Astrocyte (in vitro differentiated cells and primary cell): ENCODE measurements at regions not wholly inside any gene's neighbourhood (a gene's known extent, or its start where the extent isn't known, plus 50 kb on each side); places are given as distances from the start of the nearest gene placed in this dataset.

Experiments
- DNase-seq: peaks from one replicate; pipeline ENCODE4 v3.0.0-alpha.2; 2010; ENCODE audit warnings: low read depth
- FAIRE-seq: peaks from 2 replicates; lab custom pipeline; 2011; peaks lifted over from hg19 to GRCh38; lab: Jason Lieb, UNC
- H2AFZ ChIP-seq: 2 replicates; pipeline ENCODE4 v1.6.0; 2012; ENCODE audit warnings: low read depth, low read length, inconsistent platforms
- H3K27ac ChIP-seq: 2 replicates; pipeline ENCODE4 v1.5.1; 2011; ENCODE audit warnings: low read depth, low read length, inconsistent platforms
- H3K27me3 ChIP-seq: 2 replicates; pipeline ENCODE4 v1.6.0; 2011; ENCODE audit warnings: low read length, inconsistent platforms; ENCODE audit not compliant: insufficient read depth
- H3K36me3 ChIP-seq: 2 replicates; pipeline ENCODE4 v1.5.1; 2011; ENCODE audit warnings: low read length, inconsistent platforms; ENCODE audit not compliant: insufficient read depth
- H3K4me1 ChIP-seq: 2 replicates; pipeline ENCODE4 v1.5.1; 2011; ENCODE audit warnings: low read length, inconsistent platforms; ENCODE audit not compliant: insufficient read depth
- H3K4me2 ChIP-seq: 2 replicates; pipeline ENCODE4 v1.6.0; 2012; ENCODE audit warnings: low read length, inconsistent platforms
- H3K4me3 ChIP-seq: 2 replicates; pipeline ENCODE4 v1.5.1; 2011; ENCODE audit warnings: low read depth, mild to moderate bottlenecking, low read length, inconsistent platforms; ENCODE audit not compliant: insufficient read depth
- H3K79me2 ChIP-seq: 2 replicates; pipeline ENCODE4 v1.6.0; 2012; ENCODE audit warnings: mild to moderate bottlenecking, low read length, inconsistent platforms; ENCODE audit not compliant: insufficient read depth
- H3K9ac ChIP-seq: 2 replicates; pipeline ENCODE4 v1.6.0; 2012; ENCODE audit warnings: mild to moderate bottlenecking, low read length, inconsistent platforms
- H3K9me3 ChIP-seq: 2 replicates; pipeline ENCODE4 v1.5.1; 2012; ENCODE audit warnings: low read depth, mild to moderate bottlenecking, low read length, inconsistent platforms; ENCODE audit not compliant: insufficient read depth
- H4K20me1 ChIP-seq: 2 replicates; pipeline ENCODE4 v1.6.0; 2012; ENCODE audit warnings: low read length, inconsistent platforms; ENCODE audit not compliant: insufficient read depth
- H3K27ac Mint-ChIP-seq: one replicate; pipeline ENCODE4 v1.8.0; 2021; ENCODE audit warnings: mild to moderate bottlenecking, mixed read lengths; ENCODE audit not compliant: unreplicated experiment
- H3K27me3 Mint-ChIP-seq: one replicate; pipeline ENCODE4 v1.8.0; 2021; ENCODE audit warnings: low read depth, mixed read lengths; ENCODE audit not compliant: unreplicated experiment
- H3K36me3 Mint-ChIP-seq: one replicate; pipeline ENCODE4 v1.8.0; 2021; ENCODE audit warnings: low read depth, mixed read lengths; ENCODE audit not compliant: unreplicated experiment
- H3K4me1 Mint-ChIP-seq: one replicate; pipeline ENCODE4 v1.8.0; 2021; ENCODE audit warnings: low read depth, mixed read lengths; ENCODE audit not compliant: unreplicated experiment
- H3K4me3 Mint-ChIP-seq: one replicate; pipeline ENCODE4 v1.8.0; 2021; ENCODE audit warnings: mild to moderate bottlenecking, moderate library complexity, mixed read lengths; ENCODE audit not compliant: unreplicated experiment
- H3K9me3 Mint-ChIP-seq: one replicate; pipeline ENCODE4 v1.8.0; 2021; ENCODE audit warnings: mild to moderate bottlenecking, mixed read lengths; ENCODE audit not compliant: unreplicated experiment
- EZH2 ChIP-seq: IDR thresholded peaks from 2 replicates; pipeline ENCODE4 v1.6.1; 2012; ENCODE audit warnings: mild to moderate bottlenecking, low read length, inconsistent platforms; ENCODE audit not compliant: insufficient read depth
- TF ChIP-seq, protein P1 (sequence below): IDR thresholded peaks from 2 replicates; pipeline ENCODE4 v1.5.1; 2011; ENCODE audit warnings: low read depth, mild to moderate bottlenecking, inconsistent platforms, low read length, moderate library complexity; ENCODE audit not compliant: insufficient read depth

DNA sequence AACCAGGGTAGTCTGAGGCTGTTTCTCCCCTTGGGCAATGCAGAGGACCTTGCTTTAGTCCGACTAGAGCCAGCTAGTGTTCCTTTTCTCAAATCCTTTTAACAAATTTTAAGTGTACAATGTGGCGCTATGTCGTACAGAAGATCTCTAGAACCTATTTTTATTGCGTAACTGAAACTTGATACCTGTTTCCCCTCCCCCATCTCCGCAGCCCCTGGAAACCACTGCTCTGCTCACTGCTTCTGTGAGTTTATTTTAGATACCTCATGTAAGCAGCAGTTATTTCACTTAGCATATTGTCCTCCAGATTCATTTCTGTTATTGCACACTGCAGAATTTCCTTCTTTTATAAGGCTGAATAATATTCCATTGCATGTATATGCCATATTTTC lies 1092.3 kb downstream of the AACS start:
- H3K27ac Mint-ChIP-seq = no peak overlapping the region
- TF ChIP-seq, protein P1, sequence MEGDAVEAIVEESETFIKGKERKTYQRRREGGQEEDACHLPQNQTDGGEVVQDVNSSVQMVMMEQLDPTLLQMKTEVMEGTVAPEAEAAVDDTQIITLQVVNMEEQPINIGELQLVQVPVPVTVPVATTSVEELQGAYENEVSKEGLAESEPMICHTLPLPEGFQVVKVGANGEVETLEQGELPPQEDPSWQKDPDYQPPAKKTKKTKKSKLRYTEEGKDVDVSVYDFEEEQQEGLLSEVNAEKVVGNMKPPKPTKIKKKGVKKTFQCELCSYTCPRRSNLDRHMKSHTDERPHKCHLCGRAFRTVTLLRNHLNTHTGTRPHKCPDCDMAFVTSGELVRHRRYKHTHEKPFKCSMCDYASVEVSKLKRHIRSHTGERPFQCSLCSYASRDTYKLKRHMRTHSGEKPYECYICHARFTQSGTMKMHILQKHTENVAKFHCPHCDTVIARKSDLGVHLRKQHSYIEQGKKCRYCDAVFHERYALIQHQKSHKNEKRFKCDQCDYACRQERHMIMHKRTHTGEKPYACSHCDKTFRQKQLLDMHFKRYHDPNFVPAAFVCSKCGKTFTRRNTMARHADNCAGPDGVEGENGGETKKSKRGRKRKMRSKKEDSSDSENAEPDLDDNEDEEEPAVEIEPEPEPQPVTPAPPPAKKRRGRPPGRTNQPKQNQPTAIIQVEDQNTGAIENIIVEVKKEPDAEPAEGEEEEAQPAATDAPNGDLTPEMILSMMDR = no peak
- no peak for TF ChIP-seq EZH2
- DNase-seq (no peak), FAIRE-seq (no peak)
- Histone ChIP-seq H3K4me2 (no peak overlapping the region), H3K27ac (no peak overlapping the region), H3K9me3 (peaks cover 5% of the 10 kb centered on the region), H3K4me3 (no peak overlapping the region), H4K20me1 (no peaks in the 10 kb centered on the region), H3K79me2 (no peaks in the 10 kb centered on the region), H3K4me1 (no peaks in the 10 kb centered on the region), H3K36me3 (no peaks in the 10 kb centered on the region), H3K9ac (no peak overlapping the region), H3K27me3 (no peaks in the 10 kb centered on the region), H2AFZ (no peak overlapping the region)
- no peak overlapping the region for H3K4me3 Mint-ChIP-seq
- no peaks in the 10 kb centered on the region for H3K36me3 Mint-ChIP-seq
- H3K4me1 Mint-ChIP-seq = no peaks in the 10 kb centered on the region
- peaks cover 4% of the 10 kb centered on the region for H3K9me3 Mint-ChIP-seq
- H3K27me3 Mint-ChIP-seq = no peaks in the 10 kb centered on the region

DNA sequence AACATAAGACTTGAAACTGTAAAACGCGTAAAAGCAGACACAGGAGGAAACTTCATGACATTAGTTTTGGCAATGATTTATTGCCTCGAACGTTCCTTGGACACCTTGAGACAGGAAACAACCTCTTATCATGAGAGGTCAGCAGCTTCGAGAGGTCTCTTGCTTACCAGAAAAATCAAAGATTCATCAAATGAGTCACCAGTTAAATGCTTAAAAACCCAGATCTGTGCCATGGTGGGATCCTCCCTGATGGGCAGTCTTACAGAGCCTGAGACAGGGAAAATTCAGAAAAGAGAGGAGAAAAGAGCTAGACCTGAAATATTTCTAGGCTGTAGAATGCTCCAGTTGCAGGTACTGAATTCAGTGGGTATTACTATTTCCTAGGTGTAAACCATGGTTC lies 1093.9 kb downstream of the AACS start:
- Mint-ChIP-seq H3K27me3 (no peaks in the 10 kb centered on the region), H3K4me3 (no peak overlapping the region), H3K9me3 (peaks cover 6% of the 10 kb centered on the region), H3K4me1 (no peaks in the 10 kb centered on the region), H3K27ac (no peak overlapping the region), H3K36me3 (no peaks in the 10 kb centered on the region)
- no peak for DNase-seq
- Histone ChIP-seq H3K4me3 (no peak overlapping the region), H3K4me2 (no peak overlapping the region), H3K27ac (no peak overlapping the region), H3K9me3 (peaks cover 5% of the 10 kb centered on the region), H3K4me1 (no peaks in the 10 kb centered on the region), H3K9ac (no peak overlapping the region), H3K27me3 (no peaks in the 10 kb centered on the region), H2AFZ (no peak overlapping the region), H3K79me2 (no peaks in the 10 kb centered on the region), H3K36me3 (no peaks in the 10 kb centered on the region), H4K20me1 (no peaks in the 10 kb centered on the region)
- TF ChIP-seq EZH2 = no peak
- TF ChIP-seq, protein P1 = no peak
- no peak for FAIRE-seq

DNA sequence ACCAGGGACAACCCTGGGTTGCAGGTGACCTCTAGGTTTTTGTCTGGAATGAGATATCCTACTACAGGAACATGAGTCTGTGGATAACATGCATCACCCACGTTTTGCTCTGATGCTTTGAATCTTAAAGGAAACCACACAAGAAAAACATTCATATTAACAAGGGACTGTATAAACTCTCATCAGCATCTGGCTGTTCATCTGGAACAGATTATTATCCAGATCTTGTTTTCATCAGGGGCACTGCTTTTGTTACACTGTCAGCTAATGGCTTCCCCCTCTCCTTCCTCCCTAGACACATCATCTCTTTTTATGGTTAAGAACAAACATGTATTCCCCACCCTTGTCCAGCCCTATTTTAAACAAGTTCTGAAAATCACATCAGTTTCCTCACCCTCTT lies 1095.7 kb downstream of the AACS start:
- DNase-seq (no peak), FAIRE-seq (no peak)
- H3K4me3 Mint-ChIP-seq = no peak overlapping the region
- Histone ChIP-seq H3K9ac (no peak overlapping the region), H3K4me1 (no peaks in the 10 kb centered on the region), H3K36me3 (no peaks in the 10 kb centered on the region), H4K20me1 (no peaks in the 10 kb centered on the region), H3K4me2 (no peak overlapping the region), H3K27ac (no peak overlapping the region), H3K79me2 (no peaks in the 10 kb centered on the region), H2AFZ (no peak overlapping the region), H3K27me3 (no peaks in the 10 kb centered on the region), H3K9me3 (peaks cover 5% of the 10 kb centered on the region), H3K4me3 (no peak overlapping the region)
- H3K9me3 Mint-ChIP-seq = peaks cover 5% of the 10 kb centered on the region
- TF ChIP-seq EZH2 = no peak
- H3K27ac Mint-ChIP-seq = no peak overlapping the region
- no peaks in the 10 kb centered on the region for H3K36me3 Mint-ChIP-seq
- no peaks in the 10 kb centered on the region for H3K27me3 Mint-ChIP-seq
- H3K4me1 Mint-ChIP-seq = no peaks in the 10 kb centered on the region
